Panc1 (cell line): ENCODE measurements at regions not wholly inside any gene's neighbourhood (a gene's known extent, or its start where the extent isn't known, plus 50 kb on each side); places are given as distances from the start of the nearest gene placed in this dataset.

Experiments
- CTCF ChIP-seq: fragments of 450-650 bp; IDR thresholded peaks from 2 replicates; pipeline ENCODE4 v1.5.1; 2017; ENCODE audit warnings: mild to moderate bottlenecking
- REST ChIP-seq, 2 experiments: IDR thresholded peaks; 2 replicates each; pipeline ENCODE4 v1.6.1; 2011 to 2012; ENCODE audit warnings: low read depth in 2 of 2, control low read depth in 1 of 2, low read length in 1 of 2, mild to moderate bottlenecking in 1 of 2, moderate library complexity in 1 of 2; ENCODE audit not compliant: insufficient read depth in 1 of 2
- TCF7L2 ChIP-seq: IDR thresholded peaks from 2 replicates; pipeline ENCODE4 v1.6.1; 2011; ENCODE audit warnings: mild to moderate bottlenecking, low read depth, low read length, inconsistent platforms

GRCh38 chr15:100704281-100705055, 102.1 kb downstream of the ASB7 start:
- TF ChIP-seq CTCF, result no peak
- TF ChIP-seq REST (IDR thresholded peaks at IDR 0.05; ENCODE audit: insufficient read depth in 1 of 2, low read depth in 2 of 2, low read length in 1 of 2), result no peak
- no peak for TF ChIP-seq TCF7L2
